ENCODE measurements at regions not wholly inside any gene's neighbourhood (a gene's known extent, or its start where the extent isn't known, plus 50 kb on each side); places are given as distances from the start of the nearest gene placed in this dataset.

GRCh38 chrX:145552643-145553042 is 265.0 kb upstream of the SLITRK2 start:
- Histone ChIP-seq H3K27ac (no peak overlapping the region), H3K4me3 (no peak overlapping the region)
- DNase-seq (ENCODE audit: low spot score), result no peak
- TF ChIP-seq CTCF (IDR thresholded peaks at IDR 0.05), result no peak

GRCh38 chrX:145553702-145554101 is 263.9 kb upstream of the SLITRK2 start:
- no peak for TF ChIP-seq CTCF (IDR thresholded peaks at IDR 0.05)
- H3K4me3 ChIP-seq, result no peak overlapping the region
- no peak for DNase-seq (ENCODE audit: low spot score)
- H3K27ac ChIP-seq, result no peak overlapping the region

GRCh38 chrX:145563159-145563558 is 254.5 kb upstream of the SLITRK2 start:
- no peak for TF ChIP-seq CTCF (IDR thresholded peaks at IDR 0.05)
- DNase-seq (ENCODE audit: low spot score), result no peak

GRCh38 chrX:145609951-145610511 is 207.6 kb upstream of the SLITRK2 start:
- no peak for DNase-seq (ENCODE audit: low spot score)
- H3K27ac ChIP-seq, result no peak overlapping the region
- TF ChIP-seq CTCF (IDR thresholded peaks at IDR 0.05), result no peak
- H3K4me3 ChIP-seq, result no peak overlapping the region

More at GRCh38 chrX:145563159-145563558, 254.5 kb upstream of the SLITRK2 start:
- Histone ChIP-seq H3K4me3 (no peak overlapping the region), H3K27ac (no peak overlapping the region)

- no peak for DNase-seq (ENCODE audit: low spot score)
- H3K27ac ChIP-seq, result no peak overlapping the region
- TF ChIP-seq CTCF (IDR thresholded peaks at IDR 0.05), result no peak
- H3K4me3 ChIP-seq, result no peak overlapping the region
These were observed 203.7 kb upstream of the SLITRK2 start for GRCh38 chrX:145613894-145614293.

- no peak overlapping the region for H3K4me3 ChIP-seq
- no peak for TF ChIP-seq CTCF (IDR thresholded peaks at IDR 0.05)
- H3K27ac ChIP-seq, result no peak overlapping the region
- DNase-seq (ENCODE audit: low spot score), result no peak
These were observed 197.0 kb upstream of the SLITRK2 start for GRCh38 chrX:145620666-145621065.

- DNase-seq (ENCODE audit: low spot score), result no peak
- H3K27ac ChIP-seq, result no peak overlapping the region
- TF ChIP-seq CTCF (IDR thresholded peaks at IDR 0.05), result no peak
- H3K4me3 ChIP-seq, result no peak overlapping the region
These were observed 194.2 kb upstream of the SLITRK2 start for GRCh38 chrX:145623453-145623852.

Data from coronary artery (tissue), 2 donors.